ENCODE measurements at regions not wholly inside any gene's neighbourhood (a gene's known extent, or its start where the extent isn't known, plus 50 kb on each side); places are given as distances from the start of the nearest gene placed in this dataset.

DNA sequence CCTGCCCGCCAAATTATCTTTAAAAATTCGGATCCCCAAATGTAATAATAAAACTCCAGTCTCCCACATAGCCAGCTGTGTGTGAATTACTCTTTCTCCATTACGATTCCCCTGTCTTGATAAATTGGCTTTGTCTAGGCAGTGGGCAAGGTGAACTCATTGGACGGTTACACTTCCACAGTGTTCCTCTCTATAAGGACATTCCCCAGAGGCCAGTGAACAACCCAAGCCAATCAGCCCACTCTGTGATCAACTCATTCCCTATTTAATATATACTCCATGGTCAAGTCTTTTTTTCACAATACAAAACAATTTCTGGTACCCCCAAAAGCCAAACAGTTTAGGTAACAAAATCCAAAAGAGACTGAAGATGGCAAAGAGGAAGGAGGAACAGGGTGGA lies 90.5 kb upstream of the DAZL start:
- TF ChIP-seq, protein P1, sequence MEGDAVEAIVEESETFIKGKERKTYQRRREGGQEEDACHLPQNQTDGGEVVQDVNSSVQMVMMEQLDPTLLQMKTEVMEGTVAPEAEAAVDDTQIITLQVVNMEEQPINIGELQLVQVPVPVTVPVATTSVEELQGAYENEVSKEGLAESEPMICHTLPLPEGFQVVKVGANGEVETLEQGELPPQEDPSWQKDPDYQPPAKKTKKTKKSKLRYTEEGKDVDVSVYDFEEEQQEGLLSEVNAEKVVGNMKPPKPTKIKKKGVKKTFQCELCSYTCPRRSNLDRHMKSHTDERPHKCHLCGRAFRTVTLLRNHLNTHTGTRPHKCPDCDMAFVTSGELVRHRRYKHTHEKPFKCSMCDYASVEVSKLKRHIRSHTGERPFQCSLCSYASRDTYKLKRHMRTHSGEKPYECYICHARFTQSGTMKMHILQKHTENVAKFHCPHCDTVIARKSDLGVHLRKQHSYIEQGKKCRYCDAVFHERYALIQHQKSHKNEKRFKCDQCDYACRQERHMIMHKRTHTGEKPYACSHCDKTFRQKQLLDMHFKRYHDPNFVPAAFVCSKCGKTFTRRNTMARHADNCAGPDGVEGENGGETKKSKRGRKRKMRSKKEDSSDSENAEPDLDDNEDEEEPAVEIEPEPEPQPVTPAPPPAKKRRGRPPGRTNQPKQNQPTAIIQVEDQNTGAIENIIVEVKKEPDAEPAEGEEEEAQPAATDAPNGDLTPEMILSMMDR (conservative IDR thresholded peaks at IDR 0.05; ENCODE audit: low read length), result no peak
- TF ChIP-seq EZH2phosphoT487 (IDR thresholded peaks at IDR 0.05; ENCODE audit: borderline replicate concordance), result no peak

Measured in Loucy (cell line).